ENCODE measurements at regions not wholly inside any gene's neighbourhood (a gene's known extent, or its start where the extent isn't known, plus 50 kb on each side); places are given as distances from the start of the nearest gene placed in this dataset.

GRCh38 chr2:43085929-43086328, 140.5 kb downstream of the ZFP36L2 start:
- no peak for DNase-seq (ENCODE audit: insufficient read length, low spot score)
- FAIRE-seq: no peak
- no peak for TF ChIP-seq CTCF (IDR thresholded peaks at IDR 0.05; ENCODE audit: insufficient read depth, missing control alignments)

- DNase-seq (ENCODE audit: insufficient read length, low spot score): no peak
- FAIRE-seq: no peak
- no peak for TF ChIP-seq CTCF (IDR thresholded peaks at IDR 0.05; ENCODE audit: insufficient read depth, missing control alignments)
Measured at GRCh38 chr2:43085505-43085904, 140.9 kb downstream of the ZFP36L2 start.

GRCh38 chr2:43084699-43085091, 141.7 kb downstream of the ZFP36L2 start:
- no peak for FAIRE-seq
- TF ChIP-seq CTCF (IDR thresholded peaks at IDR 0.05; ENCODE audit: insufficient read depth, missing control alignments): no peak
- DNase-seq (ENCODE audit: insufficient read length, low spot score): no peak

- TF ChIP-seq CTCF (IDR thresholded peaks at IDR 0.05; ENCODE audit: insufficient read depth, missing control alignments): no peak
- FAIRE-seq: no peak
Measured at GRCh38 chr2:43083710-43084698, 142.4 kb downstream of the ZFP36L2 start.

GRCh38 chr2:43082903-43083677, 143.3 kb downstream of the ZFP36L2 start:
- no peak for TF ChIP-seq CTCF (IDR thresholded peaks at IDR 0.05; ENCODE audit: insufficient read depth, missing control alignments)
- no peak for FAIRE-seq
- no peak for DNase-seq (ENCODE audit: insufficient read length, low spot score)

More at GRCh38 chr2:43083710-43084698, 142.4 kb downstream of the ZFP36L2 start:
- DNase-seq (ENCODE audit: insufficient read length, low spot score): no peak

GRCh38 chr2:43082111-43082894, 144.1 kb downstream of the ZFP36L2 start:
- no peak for FAIRE-seq
- no peak for DNase-seq (ENCODE audit: insufficient read length, low spot score)

More at GRCh38 chr2:43082111-43082894, 144.1 kb downstream of the ZFP36L2 start:
- TF ChIP-seq CTCF (IDR thresholded peaks at IDR 0.05; ENCODE audit: insufficient read depth, missing control alignments): no peak
